Nephron (organoid): ENCODE measurements at regions not wholly inside any gene's neighbourhood (a gene's known extent, or its start where the extent isn't known, plus 50 kb on each side); places are given as distances from the start of the nearest gene placed in this dataset.

ENCODE experiments used
- H3K27ac Mint-ChIP-seq, 3 experiments: 2 replicates each; pipeline ENCODE4 v1.8.0; 2020; ENCODE audit warnings: mixed read lengths in 3 of 3, mild to moderate bottlenecking in 2 of 3, moderate library complexity in 1 of 3
- H3K27me3 Mint-ChIP-seq: 2 replicates; pipeline ENCODE4 v1.8.0; 2021; ENCODE audit warnings: low read depth, mild to moderate bottlenecking, moderate library complexity, mixed read lengths
- H3K36me3 Mint-ChIP-seq: 2 replicates; pipeline ENCODE4 v1.8.0; 2020; ENCODE audit warnings: low read depth, mixed read lengths
- H3K4me1 Mint-ChIP-seq: 2 replicates; pipeline ENCODE4 v1.8.0; 2020; ENCODE audit warnings: mixed read lengths
- H3K4me3 Mint-ChIP-seq, 3 experiments: 2 replicates each; pipeline ENCODE4 v1.8.0; 2020; ENCODE audit warnings: mild to moderate bottlenecking in 3 of 3, mixed read lengths in 3 of 3, moderate library complexity in 2 of 3
- H3K9me3 Mint-ChIP-seq: 2 replicates; pipeline ENCODE4 v1.8.0; 2020; ENCODE audit warnings: mixed read lengths
- TF ChIP-seq, protein P1 (sequence below), 3 experiments: fragments of 200-600 bp; sonication (generic); IDR thresholded peaks; one replicate each; pipeline ENCODE4 v1.5.0; 2021; ENCODE audit warnings: antibody characterized with exemption in 3 of 3; ENCODE audit not compliant: unreplicated experiment in 3 of 3

DNA sequence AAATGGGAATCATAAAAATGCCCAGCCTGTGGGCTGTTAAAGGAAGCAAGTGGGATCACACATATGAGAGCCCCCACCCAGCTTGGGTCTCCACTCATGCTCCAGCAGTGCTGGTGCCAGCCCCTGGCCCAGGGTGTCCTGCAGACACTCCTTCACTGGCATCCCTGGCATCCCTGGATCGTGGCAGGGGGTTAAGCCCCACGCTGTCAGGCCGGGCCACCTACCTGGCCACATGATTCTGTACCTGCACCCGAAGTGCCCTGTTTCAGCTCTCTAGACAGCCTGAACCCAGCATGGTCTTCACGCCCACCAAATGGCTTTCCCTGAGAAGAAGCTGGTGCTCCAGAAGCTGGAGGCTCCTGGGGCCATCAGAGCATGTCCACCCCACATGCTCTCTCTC, 137.4 kb downstream of the INHBB start:
- Mint-ChIP-seq H3K27ac (no peak overlapping the region), H3K4me1 (no peaks in the 10 kb centered on the region), H3K4me3 (no peak overlapping the region), H3K36me3 (no peaks in the 10 kb centered on the region), H3K9me3 (no peaks in the 10 kb centered on the region), H3K27me3 (peaks cover 37% of the 10 kb centered on the region)
- TF ChIP-seq, protein P1, sequence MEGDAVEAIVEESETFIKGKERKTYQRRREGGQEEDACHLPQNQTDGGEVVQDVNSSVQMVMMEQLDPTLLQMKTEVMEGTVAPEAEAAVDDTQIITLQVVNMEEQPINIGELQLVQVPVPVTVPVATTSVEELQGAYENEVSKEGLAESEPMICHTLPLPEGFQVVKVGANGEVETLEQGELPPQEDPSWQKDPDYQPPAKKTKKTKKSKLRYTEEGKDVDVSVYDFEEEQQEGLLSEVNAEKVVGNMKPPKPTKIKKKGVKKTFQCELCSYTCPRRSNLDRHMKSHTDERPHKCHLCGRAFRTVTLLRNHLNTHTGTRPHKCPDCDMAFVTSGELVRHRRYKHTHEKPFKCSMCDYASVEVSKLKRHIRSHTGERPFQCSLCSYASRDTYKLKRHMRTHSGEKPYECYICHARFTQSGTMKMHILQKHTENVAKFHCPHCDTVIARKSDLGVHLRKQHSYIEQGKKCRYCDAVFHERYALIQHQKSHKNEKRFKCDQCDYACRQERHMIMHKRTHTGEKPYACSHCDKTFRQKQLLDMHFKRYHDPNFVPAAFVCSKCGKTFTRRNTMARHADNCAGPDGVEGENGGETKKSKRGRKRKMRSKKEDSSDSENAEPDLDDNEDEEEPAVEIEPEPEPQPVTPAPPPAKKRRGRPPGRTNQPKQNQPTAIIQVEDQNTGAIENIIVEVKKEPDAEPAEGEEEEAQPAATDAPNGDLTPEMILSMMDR (IDR thresholded peaks at IDR 0.05; ENCODE audit: unreplicated experiment in 3 of 3), result no peak

DNA sequence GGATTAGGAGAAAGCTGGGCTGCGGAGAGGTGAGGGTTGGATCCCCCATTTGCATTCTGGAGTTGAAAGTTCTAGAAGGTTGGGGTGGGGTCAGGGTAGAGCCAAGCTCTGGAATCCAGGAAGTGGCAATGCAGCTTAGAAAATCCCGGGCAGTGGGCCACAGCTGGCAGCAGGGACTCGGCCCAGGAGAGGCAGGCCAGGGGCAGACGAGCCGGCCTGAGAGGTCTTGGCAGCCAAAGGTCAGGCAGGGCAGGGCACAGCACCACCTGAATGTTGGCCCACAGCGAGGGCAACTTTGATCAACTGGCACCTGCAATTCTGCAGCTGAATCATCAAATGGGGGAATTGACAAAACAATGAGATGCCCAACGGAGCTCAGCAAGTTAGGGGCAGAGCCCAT, 139.2 kb downstream of the INHBB start:
- TF ChIP-seq, protein P1 (IDR thresholded peaks at IDR 0.05; ENCODE audit: unreplicated experiment in 3 of 3), result no peak
- H3K27ac Mint-ChIP-seq, result no peak overlapping the region
- H3K27me3 Mint-ChIP-seq, result peaks cover 47% of the 10 kb centered on the region
- H3K36me3 Mint-ChIP-seq, result no peaks in the 10 kb centered on the region
- no peak overlapping the region for H3K4me3 Mint-ChIP-seq
- no peaks in the 10 kb centered on the region for H3K9me3 Mint-ChIP-seq
- H3K4me1 Mint-ChIP-seq, result peaks cover 4% of the 10 kb centered on the region

DNA sequence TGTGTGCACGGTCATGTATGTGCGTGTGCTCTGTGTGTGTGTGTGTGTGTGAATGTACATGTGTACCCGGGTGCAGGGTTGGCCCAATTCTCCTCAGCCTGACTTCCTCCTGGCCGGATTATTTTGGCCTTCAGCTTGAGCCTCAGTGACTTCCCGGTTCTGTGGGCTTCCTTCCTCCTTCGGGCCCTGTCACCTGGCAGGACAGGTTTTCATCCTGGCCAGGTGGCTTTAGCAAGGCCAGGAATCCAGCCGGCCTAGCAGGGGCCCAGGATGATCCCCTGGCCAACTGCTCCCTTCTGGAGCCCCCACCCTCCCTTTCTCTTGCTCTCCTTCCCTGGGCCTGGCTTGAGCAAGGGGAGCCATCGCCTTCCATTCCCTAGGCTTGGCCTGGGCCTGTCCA, 140.5 kb downstream of the INHBB start:
- peaks cover 4% of the 10 kb centered on the region for H3K4me1 Mint-ChIP-seq
- H3K27ac Mint-ChIP-seq, result no peak overlapping the region
- peaks cover 53% of the 10 kb centered on the region for H3K27me3 Mint-ChIP-seq
- no peaks in the 10 kb centered on the region for H3K9me3 Mint-ChIP-seq
- no peaks in the 10 kb centered on the region for H3K36me3 Mint-ChIP-seq
- no peak overlapping the region for H3K4me3 Mint-ChIP-seq
- TF ChIP-seq, protein P1 (IDR thresholded peaks at IDR 0.05; ENCODE audit: unreplicated experiment in 3 of 3), result no peak

DNA sequence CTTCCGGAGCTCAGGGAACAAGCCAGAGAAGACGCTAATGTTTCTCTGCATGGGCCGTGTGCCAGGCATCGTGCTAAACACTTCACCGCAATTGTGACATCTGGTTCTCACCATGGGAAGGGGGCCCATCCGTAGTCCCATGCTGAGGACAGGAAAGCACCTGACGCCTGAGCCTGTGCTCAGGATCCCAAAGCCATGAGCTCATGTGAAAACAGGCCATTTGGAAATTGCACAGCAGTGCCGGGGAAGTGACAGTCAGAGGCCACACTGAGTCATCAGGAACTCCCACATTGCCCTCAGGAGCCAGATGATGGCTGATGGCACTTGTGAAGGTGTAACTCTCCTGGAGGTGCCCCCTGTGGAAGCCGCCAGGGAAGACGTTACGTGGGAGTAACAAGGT, 141.0 kb downstream of the INHBB start:
- TF ChIP-seq, protein P1 (IDR thresholded peaks at IDR 0.05; ENCODE audit: unreplicated experiment in 3 of 3), result no peak
- Mint-ChIP-seq H3K9me3 (no peaks in the 10 kb centered on the region), H3K4me3 (no peak overlapping the region), H3K36me3 (no peaks in the 10 kb centered on the region), H3K4me1 (peaks cover 4% of the 10 kb centered on the region), H3K27ac (no peak overlapping the region), H3K27me3 (peaks cover 53% of the 10 kb centered on the region)

DNA sequence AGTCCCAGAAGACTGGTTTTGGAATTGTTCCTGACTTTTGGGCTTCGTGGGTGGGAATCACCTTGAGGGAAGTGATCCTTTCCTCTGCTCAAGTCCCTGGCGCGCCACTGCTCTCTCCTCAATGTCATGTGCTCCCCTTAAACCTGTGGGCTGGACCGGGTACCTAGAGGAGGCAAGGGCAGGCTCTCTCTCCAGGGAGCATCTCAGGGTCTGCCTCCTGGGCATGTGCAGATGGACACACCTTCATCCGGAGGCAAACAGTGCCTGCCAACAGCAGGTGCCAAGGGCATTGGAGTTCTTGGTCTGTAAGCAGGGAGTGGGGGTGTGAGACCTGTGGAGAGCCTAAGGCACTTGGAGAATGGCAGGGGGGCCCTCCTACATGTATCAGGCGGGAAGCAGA, 142.6 kb downstream of the INHBB start:
- no peaks in the 10 kb centered on the region for H3K9me3 Mint-ChIP-seq
- H3K27ac Mint-ChIP-seq, result no peak overlapping the region
- peaks cover 52% of the 10 kb centered on the region for H3K27me3 Mint-ChIP-seq
- peaks cover 4% of the 10 kb centered on the region for H3K4me1 Mint-ChIP-seq
- TF ChIP-seq, protein P1 (IDR thresholded peaks at IDR 0.05; ENCODE audit: unreplicated experiment in 3 of 3), result no peak
- H3K36me3 Mint-ChIP-seq, result no peaks in the 10 kb centered on the region
- no peak overlapping the region for H3K4me3 Mint-ChIP-seq

DNA sequence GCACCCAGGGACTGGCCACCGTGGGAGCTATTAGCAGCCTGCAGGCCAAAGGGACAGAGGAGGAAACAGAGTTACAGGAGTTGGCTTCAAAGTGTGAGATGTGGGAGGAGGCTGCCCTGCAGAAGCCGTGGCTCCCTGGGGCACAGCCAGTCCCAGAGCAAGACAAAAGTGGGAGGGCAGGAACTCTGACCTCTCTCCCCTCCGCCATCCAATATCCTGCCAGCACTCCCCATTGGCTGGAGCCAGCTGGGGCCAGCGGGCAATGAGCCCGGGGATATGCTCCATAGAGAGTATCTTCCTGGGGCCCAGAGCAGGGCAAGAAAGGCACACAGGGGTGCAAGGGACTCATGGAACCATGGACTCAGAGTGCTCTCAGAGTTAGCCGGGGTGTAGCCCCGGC, 143.1 kb downstream of the INHBB start:
- H3K27me3 Mint-ChIP-seq, result peaks cover 49% of the 10 kb centered on the region
- H3K27ac Mint-ChIP-seq, result no peak overlapping the region
- H3K4me1 Mint-ChIP-seq, result peaks cover 4% of the 10 kb centered on the region
- no peaks in the 10 kb centered on the region for H3K9me3 Mint-ChIP-seq
- H3K4me3 Mint-ChIP-seq, result no peak overlapping the region
- TF ChIP-seq, protein P1 (IDR thresholded peaks at IDR 0.05; ENCODE audit: unreplicated experiment in 3 of 3), result no peak
- H3K36me3 Mint-ChIP-seq, result no peaks in the 10 kb centered on the region
